Fibroblast of upper back skin (primary cell): ENCODE measurements at regions not wholly inside any gene's neighbourhood (a gene's known extent, or its start where the extent isn't known, plus 50 kb on each side); places are given as distances from the start of the nearest gene placed in this dataset.

Source experiments
- DNase-seq: peaks from one replicate; pipeline ENCODE4 v3.0.0-alpha.2; 2013

- DNase-seq, result no peak
Measured at GRCh38 chr11:15625691-15626090, 511.0 kb downstream of the INSC start.

- DNase-seq, result peak; percentile 38
Measured at GRCh38 chr11:15627560-15627959, 512.8 kb downstream of the INSC start.

DNA sequence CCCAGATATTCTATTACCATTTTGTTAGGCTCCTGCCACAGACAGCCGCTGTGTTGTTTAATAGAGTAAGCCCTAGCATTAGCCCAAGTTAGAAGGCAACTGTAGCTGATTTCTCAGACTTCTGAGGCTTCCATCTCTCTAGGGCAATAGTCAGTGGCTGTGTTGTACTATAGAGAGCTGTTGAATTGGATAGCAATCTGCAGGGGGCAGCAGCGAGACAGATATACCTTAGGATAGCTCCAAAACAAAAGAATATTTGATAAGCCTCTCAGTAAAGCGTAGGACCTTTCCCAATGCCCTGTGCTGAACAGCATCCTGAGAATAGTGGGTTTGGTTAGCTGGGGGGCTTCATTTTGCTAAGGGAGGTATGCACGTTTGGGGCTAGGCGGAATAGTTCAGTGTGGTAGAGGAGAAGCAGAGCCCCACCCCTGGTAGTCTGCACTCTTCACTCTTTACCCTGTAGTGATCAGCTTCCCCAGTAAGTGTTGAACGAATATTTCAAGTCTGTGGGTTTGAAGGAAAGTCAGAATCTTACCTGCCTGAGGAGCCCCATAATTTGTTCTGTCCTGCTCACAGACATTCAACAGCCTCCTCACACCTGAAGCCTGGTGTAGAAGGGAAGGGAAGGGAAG is 515.1 kb downstream of the INSC start:
- DNase-seq, result no peak

GRCh38 chr11:15630896-15631295 is 516.2 kb downstream of the INSC start:
- no peak for DNase-seq

- DNase-seq, result no peak
Measured at GRCh38 chr11:15635521-15635920, 520.8 kb downstream of the INSC start.

GRCh38 chr11:15636521-15637089 is 521.9 kb downstream of the INSC start:
- DNase-seq, result no peak

DNA sequence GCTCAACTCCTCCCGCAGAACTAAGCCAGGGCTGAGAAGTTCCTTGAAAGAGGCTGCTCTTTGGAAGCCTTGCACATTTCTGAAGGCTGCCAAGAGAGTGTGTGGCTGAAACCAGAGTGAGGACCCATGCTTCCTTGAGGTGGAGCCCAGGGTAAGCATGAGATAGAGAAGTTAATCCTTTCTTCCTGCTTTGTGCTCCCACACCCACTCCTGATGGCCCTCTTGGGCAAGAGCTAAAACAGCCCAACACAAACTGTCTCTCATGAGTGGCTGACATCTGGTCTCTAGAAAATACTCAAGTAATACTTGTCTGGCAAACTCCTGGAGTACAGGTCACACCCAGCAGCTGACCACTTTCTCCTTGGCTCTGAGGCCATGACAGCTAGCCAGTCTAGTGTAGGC is 523.7 kb downstream of the INSC start:
- no peak for DNase-seq

GRCh38 chr11:15640318-15640717 is 525.6 kb downstream of the INSC start:
- DNase-seq, result no peak

DNA sequence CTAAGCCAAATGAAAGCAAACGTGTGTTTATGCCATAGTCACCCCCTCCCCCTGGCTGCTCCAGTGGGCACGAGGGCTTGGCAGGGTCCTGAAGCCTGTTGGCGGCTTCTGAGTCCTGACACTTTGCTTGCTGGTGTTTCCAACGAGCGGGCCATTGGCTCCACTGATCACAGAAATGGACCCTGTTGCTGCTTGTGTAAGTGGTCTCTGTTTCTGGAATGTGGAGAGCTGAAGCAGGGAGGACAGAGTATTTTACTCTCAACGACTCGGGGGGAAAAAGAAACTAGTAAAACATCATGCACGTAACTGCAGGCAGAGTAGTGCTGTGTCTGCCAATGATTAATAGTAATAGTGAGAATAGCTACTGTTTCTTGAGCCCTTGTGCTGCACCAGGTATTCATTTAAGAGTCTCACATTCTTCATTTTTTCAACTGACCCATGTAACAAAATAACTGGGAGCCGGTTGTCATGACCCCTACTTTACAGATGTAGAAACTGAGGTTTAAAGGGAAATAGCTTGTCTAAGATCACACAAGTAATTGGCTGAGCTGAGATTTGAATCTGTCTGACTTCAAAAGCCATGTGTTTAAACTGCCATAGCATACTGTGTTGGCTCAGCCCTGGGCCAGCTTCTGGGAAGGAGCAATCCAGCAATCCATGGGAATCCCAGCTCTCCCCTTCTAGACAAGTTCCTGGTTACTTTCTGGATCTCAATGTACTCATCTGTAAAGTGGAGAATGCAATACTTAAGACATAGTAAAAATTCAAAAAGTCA is 526.7 kb downstream of the INSC start:
- DNase-seq, result no peak

DNA sequence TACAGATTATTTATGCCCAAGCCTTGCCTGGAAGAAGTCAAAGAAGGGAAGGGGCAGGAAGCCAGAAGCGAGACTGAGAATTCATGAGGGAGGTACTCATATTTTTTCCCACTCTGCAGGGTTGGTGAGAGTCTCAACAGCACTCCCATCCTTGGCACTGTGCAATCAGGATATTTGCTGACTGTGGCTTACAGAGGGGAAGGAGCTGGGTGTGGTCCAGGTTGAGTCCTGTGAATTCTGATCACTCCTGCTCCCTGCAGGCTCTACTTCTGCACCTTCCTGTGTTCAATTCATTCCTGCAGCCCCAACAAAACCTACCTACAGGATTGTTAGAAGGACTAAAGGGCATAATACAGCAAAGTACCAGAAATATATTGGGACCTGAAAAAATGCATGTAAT is 530.5 kb downstream of the INSC start:
- no peak for DNase-seq

DNA sequence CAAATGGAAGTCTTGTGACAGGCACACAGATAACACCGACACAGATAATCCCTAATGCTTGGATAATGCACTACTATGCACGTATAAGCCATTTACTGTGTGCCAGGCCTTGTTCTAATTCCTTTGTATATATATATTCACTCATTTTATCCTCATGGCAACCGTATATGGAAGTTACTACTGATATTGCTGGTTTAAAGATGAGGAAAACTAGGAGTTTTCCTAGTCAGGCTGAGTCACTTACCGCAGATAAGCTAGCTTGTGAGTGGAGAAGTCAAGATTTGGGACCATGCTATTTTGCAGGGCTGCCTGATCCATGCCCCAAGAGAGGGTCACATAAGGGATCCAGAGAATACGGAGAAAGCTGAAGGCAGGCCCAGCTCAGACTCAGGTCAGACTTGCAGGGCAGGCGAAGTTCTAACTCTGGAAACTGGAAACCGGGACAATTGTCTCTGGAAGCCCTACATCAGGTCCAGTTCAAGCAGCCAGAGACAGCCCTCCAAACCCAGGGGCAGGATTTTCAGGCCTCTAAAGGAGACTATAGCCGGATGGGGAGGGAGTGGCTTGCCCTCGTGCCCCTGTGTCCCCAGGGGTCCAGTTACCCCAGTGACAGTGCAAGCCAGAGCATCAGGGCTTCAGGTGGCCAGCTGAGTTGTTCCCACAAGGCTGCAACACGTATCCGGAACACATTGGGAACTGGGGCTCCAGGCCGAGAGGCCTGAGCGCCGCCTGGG is 534.8 kb downstream of the INSC start:
- DNase-seq, result no peak

- DNase-seq, result peak; percentile 90
Measured at GRCh38 chr11:15650105-15650938, 535.6 kb downstream of the INSC start.

GRCh38 chr11:15651033-15651432 is 536.3 kb downstream of the INSC start:
- DNase-seq, result no peak

- DNase-seq, result no peak
Measured at GRCh38 chr11:15651816-15652215, 537.1 kb downstream of the INSC start.

DNA sequence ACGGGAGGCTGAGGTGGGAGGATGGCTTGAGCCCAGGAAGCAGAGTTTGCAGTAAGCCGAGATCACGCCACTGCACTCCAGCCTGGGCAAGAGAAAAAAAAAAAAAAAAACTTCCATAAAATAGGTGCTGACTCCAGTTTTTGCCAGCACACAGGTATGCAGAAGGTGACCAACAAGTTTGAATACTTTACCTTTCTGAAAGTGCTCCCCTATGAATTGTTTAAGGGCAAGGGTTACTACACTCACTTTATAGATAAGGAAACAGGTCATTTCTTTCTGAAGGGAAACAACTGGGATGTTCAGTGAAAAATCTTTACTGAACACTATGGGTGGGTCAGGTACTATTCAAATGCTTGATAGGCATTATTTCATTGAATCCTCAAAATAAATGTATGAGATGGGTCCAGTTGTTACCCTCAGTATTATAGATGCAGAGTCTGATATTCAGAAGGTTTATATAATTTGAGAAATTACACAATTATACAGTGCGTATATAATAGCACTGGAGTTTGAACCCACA is 538.5 kb downstream of the INSC start:
- DNase-seq, result no peak

- DNase-seq, result no peak
Measured at GRCh38 chr11:15654451-15654850, 539.7 kb downstream of the INSC start.

- no peak for DNase-seq
Measured at GRCh38 chr11:15655552-15655951, 540.8 kb downstream of the INSC start.

- no peak for DNase-seq
Measured at GRCh38 chr11:15657264-15657663, 542.5 kb downstream of the INSC start.

- DNase-seq, result no peak
Measured at GRCh38 chr11:15660496-15660895, 545.8 kb downstream of the INSC start.

GRCh38 chr11:15662285-15662684 is 547.6 kb downstream of the INSC start:
- no peak for DNase-seq

- DNase-seq, result no peak
Measured at GRCh38 chr11:15663777-15664218, 549.1 kb downstream of the INSC start.

- no peak for DNase-seq
Measured at GRCh38 chr11:15665368-15665871, 550.7 kb downstream of the INSC start.
